Anterior cingulate cortex (tissue), 58 donors: ENCODE measurements at regions not wholly inside any gene's neighbourhood (a gene's known extent, or its start where the extent isn't known, plus 50 kb on each side); places are given as distances from the start of the nearest gene placed in this dataset.
"Not testable (repeated sequence)": the region's sequence is repeated elsewhere in the genome, so short reads cannot be mapped to it uniquely, and the experiment has no call there.

Experiments
- DNase-seq, 58 donors: peaks; one replicate each; lab custom pipeline; 2025; lab: John Stamatoyannopoulos, UW

DNA sequence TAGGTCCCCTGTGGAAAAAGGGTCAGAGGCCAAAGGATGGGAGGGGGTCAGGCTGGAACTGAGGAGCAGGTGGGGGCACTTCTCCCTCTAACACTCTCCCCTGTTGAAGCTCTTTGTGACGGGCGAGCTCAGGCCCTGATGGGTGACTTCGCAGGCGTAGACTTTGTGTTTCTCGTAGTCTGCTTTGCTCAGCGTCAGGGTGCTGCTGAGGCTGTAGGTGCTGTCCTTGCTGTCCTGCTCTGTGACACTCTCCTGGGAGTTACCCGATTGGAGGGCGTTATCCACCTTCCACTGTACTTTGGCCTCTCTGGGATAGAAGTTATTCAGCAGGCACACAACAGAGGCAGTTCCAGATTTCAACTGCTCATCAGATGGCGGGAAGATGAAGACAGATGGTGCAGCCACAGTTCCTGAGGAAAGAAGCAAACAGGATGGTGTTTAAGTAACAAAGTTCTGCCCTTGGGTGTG, 165.8 kb downstream of the RPIA start:
- no peak for DNase-seq

DNA sequence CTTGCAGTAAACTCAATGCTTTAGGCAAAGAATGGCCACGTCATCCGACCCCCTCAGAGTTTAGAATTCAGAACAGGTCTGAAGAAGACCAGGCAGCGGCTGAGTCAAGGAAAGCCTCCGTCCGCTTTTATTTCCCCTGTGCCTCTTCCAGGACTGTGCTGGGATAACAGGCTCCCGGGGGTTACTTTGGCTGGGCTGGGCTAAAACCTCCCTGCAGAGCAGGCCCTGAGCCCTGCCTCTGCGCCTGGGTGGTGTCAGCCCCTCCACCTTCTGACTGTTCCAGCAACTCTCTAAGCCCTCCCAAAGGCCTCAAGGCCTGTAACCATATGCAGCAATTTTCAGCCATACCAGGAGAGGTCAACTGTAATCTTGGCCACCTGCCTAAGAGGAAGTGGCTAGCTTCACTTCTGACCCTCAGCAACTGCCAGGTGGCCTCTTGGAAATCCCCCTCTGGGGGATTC, 166.5 kb downstream of the RPIA start:
- DNase-seq, result no peak

DNA sequence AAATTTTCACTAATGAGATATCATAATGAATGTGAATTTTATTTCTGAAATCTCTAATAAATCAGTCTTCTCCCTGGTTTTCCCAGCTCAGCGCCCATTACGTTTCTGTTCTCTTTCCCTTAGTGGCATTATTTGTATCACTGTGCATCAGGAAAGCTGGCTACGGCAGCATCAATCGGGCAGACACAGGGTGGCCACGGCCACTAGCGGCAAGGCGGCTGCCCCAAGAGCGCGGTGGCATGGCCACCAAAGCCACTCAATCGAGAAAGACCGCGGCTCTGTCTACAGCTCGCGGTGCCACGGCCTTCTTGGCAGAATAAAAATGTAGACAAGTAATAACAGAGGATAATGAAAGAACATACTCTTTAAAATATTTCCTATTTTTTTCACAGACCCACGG, 168.0 kb downstream of the RPIA start:
- DNase-seq, result no peak

DNA sequence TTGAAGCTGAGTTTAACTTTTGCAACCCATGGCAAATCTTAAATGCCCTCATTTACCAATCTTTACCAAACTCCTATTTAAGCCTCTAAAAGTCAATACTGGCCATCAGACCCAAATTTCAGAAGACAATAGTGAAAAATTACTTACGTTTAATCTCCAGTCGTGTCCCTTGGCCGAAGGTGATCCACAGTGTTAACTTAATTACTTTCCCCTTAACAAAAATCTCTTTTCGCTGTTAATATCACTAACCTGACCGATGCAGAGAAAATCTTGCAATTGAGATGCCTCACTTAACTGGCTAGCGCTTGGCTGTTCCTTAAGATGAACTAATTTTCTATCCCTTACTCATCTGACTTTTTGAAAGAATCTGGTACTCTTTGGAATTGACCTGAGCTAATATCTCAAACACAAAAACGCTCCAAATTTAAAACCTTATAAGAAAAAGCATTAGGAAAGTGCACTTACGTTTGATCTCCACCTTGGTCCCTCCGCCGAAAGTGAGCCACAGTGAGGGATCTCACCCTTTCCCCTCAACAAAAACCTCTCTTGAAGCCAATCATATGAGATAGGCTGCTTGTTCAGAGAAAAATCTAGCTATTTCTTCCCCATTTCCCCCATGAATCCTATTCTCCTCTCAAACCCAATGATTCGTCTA, 169.1 kb downstream of the RPIA start:
- no peak for DNase-seq

DNA sequence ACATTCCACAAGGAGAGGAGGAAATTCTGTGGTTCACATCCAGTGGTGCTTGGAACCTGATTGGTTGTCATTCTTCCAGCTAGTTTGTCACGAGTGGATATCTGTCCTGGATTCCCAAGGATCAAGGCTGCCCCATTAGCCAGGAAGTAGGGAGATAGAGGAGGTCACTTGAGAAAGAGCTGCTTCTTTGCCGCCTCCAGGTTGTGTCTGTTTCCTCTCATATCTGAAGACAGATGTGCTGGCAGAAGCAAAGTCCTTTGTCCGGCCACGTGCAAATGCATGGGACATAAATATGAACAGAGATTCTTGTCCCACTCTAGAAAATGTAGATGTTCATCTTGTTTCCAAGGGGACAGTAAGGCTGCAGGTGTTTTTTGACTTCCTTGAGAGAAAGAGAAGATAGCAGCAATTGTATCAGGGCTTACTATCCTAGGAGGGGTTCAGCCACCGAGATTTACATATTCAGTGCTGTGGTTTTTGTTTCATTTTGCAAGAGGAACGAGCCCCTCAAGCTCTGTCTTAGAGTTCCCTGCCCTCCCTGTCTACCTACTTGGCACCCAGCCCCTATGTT, 174.4 kb downstream of the RPIA start:
- DNase-seq, result no peak

DNA sequence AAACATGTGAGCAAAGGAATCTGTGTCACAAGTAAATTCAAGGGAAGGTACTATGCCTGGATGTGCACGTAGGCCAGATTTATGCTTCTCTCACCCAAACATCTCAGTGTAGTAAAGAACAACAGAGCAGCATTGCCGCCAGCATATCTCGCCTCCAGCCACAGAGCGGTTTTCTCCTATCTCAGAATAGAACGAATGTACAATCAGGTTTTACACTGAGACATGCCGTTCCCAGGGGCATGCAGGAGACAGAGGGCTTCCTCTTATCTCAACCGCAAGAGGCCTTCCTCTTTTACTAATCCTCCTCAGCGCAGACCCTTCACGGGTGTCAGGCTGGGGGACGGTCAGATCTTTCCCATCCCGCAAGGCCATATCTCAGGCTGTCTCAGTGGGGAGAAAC, 175.3 kb downstream of the RPIA start:
- peak in 8 of 58 donors; percentile 2 to 33 (median 10) for DNase-seq

DNA sequence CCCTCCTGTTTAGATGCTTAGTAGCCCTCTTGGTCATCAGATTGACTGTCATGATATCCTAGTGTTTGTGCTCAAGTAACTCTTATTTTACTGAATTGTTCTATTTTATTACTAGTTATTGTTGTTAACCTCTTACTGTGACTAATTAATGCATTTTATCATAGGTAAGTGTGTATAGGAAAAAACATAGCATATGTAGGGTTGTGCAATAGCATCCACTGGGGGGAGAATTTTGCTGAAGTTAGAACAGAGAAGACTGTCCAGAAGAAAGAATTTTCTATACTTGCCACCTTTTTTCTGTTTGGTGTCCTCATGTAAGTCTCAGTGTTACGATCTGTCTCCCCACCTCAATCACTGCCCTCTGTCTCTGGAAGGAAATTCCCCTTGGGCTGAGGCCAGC, 177.4 kb downstream of the RPIA start:
- DNase-seq, result no peak

DNA sequence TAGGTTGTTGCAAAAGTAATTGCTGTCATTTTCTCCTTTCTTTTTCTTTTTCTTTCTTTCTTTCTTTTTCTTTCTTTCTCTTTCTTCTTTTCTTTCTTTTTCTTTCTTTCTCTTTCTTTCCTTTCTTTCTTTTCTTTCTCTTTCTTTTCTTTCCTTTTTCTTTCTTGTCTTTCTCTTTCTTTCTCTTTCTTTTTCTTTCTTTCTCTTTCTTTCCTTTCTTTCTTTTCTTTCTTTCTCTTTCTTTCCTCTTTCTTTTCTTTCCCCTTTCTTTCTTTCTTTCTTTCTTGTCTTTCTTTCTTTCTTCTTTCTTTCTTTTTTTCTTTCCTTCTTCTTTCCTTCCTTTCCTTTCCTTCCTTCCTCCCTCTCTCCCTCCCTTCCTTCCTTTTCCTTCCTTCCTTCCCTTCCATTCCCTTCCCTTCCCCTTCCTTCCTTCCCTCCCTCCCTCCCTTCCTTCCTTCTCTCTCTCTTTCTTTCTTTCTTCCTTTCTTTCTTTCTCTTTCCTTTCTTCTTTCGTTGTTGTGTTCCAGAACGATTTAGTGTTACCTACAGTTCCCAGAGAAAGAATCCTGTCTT, 178.9 kb downstream of the RPIA start:
- no peak for DNase-seq

DNA sequence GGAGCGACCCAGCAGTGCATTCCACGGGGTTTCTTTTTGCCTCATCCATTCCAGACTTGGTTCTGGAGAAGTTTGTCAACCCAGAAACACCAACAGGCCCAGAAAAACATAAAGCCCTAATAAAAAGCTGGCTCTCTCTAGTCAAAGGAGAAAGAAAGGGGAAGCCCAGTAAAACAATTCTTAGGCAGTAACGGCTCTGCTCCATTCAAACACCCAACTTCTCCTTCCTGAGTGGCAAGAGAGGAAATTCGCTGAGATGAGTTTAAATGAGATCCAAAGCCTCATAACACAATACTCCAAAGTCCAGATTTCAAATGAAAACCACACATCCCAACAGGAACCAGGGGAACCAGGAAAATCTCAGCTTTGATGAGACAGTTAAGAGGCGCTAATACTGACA, 179.9 kb downstream of the RPIA start:
- peak in 1 of 58 donors; percentile 7 for DNase-seq

DNA sequence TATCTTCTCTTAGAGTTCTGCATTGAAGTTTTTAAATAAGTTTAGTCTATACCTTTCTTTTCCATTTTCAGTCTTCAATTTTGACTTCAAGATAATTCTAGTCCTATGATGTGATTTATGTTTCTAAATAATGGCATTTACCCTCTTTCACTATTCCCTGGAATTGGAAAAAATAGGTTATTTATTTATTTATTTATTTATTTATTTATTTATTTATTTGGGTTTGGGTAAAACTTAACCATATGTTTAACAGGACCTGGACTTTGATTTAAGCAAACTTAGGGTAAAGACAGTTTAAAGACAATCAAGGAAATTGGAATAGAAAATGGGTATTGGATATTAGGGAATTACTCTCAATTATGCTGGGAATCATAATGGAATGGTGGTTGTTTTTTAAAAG, 182.1 kb downstream of the RPIA start:
- DNase-seq, result no peak

DNA sequence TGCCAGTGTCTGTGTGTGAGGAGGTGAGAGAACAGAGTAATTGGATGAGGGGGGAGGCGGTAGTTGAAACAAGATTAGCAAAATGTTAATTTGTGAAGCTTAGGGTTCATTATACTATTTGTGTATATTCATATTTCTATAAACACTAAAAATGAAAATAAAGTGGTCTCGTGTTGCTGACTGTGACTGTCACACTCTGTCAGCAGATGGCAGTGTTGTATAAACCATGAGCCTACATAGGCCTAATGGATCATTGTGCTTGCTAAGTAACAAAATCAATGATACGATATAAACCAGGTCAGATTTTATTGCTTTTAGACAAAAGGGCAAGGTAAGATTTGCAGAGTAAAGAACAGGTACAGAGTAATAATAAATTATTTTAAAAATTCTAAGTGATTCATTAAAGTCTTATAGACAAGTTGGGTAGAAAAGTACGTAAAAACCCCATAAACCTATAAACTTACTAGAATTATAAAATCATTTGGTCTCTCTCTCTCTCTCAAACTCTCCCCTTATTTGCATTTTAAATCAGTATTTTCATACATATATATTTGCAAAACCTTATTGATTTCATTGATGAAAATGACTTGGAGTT, 182.7 kb downstream of the RPIA start:
- DNase-seq, result peak in 17 of 58 donors; percentile 1 to 61 (median 10)

DNA sequence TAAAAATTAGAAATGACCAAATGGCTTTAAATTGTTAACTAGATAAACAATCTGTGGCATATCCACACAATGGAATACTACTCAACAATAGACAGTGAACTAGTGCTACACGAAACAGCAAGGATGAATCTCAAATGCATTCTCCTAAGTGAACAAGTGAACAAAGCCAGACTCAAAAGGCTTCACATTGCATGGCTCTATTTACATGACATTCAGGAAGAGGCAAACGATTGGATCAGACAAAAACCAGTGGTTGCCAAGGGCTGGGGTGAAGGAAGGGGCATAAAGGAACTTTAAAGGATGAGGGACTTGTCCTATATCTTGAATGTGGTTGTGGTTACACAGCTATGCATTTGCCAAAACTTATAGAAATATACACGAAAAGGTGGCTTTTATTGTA, 184.3 kb downstream of the RPIA start:
- no peak for DNase-seq

DNA sequence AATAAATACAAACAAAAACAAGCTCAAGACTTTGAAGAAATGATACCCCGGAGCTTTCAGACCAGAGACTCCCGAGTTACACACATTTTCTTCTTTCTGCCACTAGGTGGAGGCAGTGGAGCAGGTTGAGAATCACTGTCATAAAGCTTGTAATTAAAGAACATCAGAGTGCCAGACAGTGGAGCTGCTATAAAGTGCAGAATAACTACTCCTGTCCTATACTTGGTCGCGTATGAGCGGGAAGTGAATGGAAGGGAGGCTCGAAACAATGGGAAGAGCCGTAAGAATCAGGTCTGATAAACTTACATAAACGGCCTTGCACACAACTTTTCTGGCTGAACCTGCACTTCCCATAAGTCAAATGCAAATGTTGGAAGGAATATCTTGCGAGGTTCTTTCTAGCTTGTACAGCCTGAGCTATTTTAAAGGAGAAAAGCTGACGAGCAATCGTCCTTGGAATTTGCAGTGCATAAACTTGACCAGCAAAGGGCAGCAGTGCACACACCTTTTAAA, 189.0 kb downstream of the RPIA start:
- peak in 24 of 58 donors; percentile 5 to 71 (median 26) for DNase-seq

DNA sequence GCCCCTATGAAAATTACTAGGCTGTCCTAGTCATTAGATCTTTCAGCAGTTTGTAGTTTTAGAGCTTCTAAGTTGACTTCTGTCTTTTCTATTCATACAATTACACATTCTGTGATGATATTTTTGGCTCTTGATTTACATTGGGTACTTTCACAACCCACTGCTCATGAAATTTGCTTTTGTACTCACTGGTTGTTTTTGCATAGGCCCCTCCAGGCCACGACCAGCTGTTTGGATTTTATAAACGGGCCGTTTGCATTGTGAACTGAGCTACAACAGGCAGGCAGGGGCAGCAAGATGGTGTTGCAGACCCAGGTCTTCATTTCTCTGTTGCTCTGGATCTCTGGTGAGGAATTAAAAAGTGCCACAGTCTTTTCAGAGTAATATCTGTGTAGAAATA, 193.8 kb downstream of the RPIA start:
- no peak for DNase-seq

DNA sequence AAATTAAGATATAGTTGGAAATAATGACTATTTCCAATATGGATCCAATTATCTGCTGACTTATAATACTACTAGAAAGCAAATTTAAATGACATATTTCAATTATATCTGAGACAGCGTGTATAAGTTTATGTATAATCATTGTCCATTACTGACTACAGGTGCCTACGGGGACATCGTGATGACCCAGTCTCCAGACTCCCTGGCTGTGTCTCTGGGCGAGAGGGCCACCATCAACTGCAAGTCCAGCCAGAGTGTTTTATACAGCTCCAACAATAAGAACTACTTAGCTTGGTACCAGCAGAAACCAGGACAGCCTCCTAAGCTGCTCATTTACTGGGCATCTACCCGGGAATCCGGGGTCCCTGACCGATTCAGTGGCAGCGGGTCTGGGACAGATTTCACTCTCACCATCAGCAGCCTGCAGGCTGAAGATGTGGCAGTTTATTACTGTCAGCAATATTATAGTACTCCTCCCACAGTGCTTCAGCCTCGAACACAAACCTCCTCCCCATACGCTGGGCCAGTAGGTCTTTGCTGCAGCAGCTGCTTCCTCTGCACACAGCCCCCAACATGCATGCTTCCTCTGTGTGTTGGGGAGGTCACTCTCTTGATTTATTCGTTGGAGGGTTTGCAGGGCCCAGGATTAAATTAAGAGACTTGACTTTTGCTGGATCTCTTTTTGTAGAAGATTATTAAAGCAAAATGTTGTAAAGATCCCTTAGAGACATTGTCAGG, 194.4 kb downstream of the RPIA start:
- no peak for DNase-seq

DNA sequence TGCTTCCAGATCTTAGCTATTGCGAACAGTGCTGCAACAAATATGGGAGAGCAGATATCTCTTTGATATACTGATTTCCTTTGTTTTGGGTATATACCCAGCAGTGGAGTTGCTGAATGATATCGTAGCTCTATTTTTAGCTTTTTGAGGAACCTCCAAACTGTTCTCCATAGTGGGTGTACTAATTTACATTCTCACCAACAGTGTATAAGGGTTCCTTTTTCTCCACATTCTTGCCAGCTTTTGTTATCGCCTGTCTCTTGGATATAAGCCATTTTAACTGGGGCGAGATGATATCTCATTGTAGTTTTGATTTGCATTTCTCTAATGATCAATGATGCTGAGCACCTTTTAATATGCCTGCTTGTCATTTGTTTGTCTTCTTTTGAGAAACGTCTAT, 196.0 kb downstream of the RPIA start:
- DNase-seq, result not testable (repeated sequence)

DNA sequence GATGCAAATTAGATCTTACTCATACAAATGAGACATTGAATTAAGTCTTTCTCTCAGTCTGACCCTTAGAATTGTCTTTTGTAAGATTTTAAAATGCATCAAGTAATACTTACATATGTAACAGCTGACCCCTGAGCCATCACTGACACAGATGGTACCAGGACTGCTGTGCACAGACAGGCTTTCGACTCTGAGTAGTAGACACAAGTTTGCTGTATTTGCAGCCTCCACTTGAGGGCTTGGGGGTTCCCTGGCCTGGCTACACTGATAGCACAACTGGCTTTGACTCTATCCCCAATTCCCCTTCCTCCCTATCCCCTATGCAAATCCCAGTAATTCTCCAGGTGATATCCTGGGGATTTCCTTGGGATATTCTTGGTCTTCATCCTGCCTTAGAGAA, 200.7 kb downstream of the RPIA start:
- no peak for DNase-seq

DNA sequence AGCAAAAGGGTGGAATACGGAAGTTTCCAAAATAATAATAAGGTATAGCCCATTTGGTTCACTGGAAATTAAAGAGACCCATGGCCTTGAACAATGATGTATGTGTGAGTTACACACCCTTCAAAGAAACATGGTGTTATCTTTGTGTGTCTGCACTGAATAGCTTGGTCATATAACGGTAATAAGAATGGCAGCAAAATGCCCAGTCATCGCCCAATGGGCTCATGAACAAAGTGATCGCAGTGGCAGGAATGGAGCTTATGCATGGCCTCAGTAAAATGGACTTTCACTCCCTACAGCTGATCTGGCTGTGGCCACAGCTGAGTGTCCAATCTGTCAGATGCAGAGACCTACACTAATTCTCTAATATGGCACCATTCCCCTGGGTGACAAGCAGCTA, 201.3 kb downstream of the RPIA start:
- no peak for DNase-seq

DNA sequence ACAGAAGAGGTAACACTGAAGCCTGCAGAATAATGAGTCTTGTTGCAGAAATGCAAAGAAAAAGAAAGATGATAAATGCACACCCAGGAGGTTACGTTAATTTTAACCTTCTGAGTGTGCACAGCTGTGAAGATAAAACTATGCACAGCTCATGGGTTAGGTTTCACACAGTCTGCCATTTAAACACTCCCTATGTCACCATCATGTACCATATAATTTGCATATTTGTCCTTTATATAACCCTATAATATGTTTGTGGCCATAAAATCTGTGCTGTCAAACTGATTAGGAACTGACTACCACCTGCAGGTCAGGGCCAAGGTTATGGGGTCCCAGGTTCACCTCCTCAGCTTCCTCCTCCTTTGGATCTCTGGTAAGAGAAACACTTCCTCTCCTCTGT, 205.5 kb downstream of the RPIA start:
- DNase-seq, result no peak

DNA sequence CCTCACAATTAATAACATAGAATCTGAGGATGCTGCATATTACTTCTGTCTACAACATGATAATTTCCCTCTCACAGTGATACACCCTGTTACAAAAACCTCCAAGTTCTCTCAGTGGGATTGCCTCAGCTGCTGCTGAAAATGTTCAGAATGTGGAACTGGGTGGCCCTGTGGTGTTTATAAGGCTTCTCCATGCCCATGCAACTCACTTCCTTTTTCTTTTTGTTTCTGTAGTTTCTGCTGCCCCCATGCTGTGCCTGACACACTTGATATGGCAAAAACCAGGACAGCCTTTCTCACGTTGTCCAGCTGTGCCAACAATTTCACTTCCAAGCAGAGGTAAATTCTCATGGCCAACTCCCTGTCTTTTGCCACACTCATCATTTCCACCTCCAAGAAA, 206.2 kb downstream of the RPIA start:
- DNase-seq, result peak in 3 of 58 donors; percentile 1 to 7 (median 7)
